Lung (tissue), 11 donors: ENCODE measurements at regions not wholly inside any gene's neighbourhood (a gene's known extent, or its start where the extent isn't known, plus 50 kb on each side); places are given as distances from the start of the nearest gene placed in this dataset.
A peak's percentile ranks its signal among the peaks of the same experiment; 100 is the strongest.

Source experiments
- ATAC-seq: fragments of 200-7000 bp; cut with Tn5 transposase; one replicate; pipeline ENCODE4 v1.9.1; 2020; ENCODE audit warnings: moderate number of reproducible peaks; ENCODE audit not compliant: insufficient read depth, low FRiP score
- DNase-seq, 3 donors: peaks; one replicate each; pipeline ENCODE4 v3.0.0-alpha.2; 2013 to 2017
- H3K27ac ChIP-seq, 2 donors: one replicate each; pipeline ENCODE4 v1.5.1; 2013; ENCODE audit warnings: mild to moderate bottlenecking in 2 of 2, moderate library complexity in 2 of 2, control low read depth in 1 of 2, inconsistent platforms in 1 of 2, low read depth in 1 of 2, low read length in 1 of 2
- H3K27me3 ChIP-seq, 3 donors: one replicate each; pipeline ENCODE4 v1.5.1; 2013; ENCODE audit warnings: low read length in 2 of 3; ENCODE audit not compliant: control insufficient read depth in 3 of 3, insufficient read depth in 3 of 3
- H3K36me3 ChIP-seq, 4 donors: one replicate each; pipeline ENCODE4 v1.5.1; 2013; ENCODE audit warnings: low read length in 4 of 4, mild to moderate bottlenecking in 1 of 4, moderate library complexity in 1 of 4; ENCODE audit not compliant: control insufficient read depth in 4 of 4, insufficient read depth in 4 of 4
- H3K4me1 ChIP-seq, 5 donors: one replicate each; pipeline ENCODE4 v1.5.1; 2013; ENCODE audit warnings: low read length in 5 of 5, mild to moderate bottlenecking in 2 of 5, moderate library complexity in 1 of 5; ENCODE audit not compliant: control insufficient read depth in 5 of 5, insufficient read depth in 5 of 5
- H3K4me3 ChIP-seq: one replicate; pipeline ENCODE4 v1.5.1; 2013; ENCODE audit warnings: mild to moderate bottlenecking, control low read depth, moderate library complexity
- H3K9ac ChIP-seq, 2 donors: one replicate each; pipeline ENCODE4 v1.5.1; 2013; ENCODE audit warnings: low read length in 2 of 2, control low read depth in 1 of 2; ENCODE audit not compliant: insufficient read depth in 1 of 2
- H3K9me3 ChIP-seq, 4 donors: one replicate each; pipeline ENCODE4 v1.5.1; 2013; ENCODE audit warnings: low read length in 3 of 4, mild to moderate bottlenecking in 1 of 4, moderate library complexity in 1 of 4; ENCODE audit not compliant: control insufficient read depth in 4 of 4, insufficient read depth in 3 of 4
- WGBS, 2 donors: extraction: QIAGEN DNeasy Blood & Tissue Kit; methylation state at CpG; one replicate each; pipeline ENCODE4 v1.1.7; 2013; 5-methylcytosine and 5-hydroxymethylcytosine counted together
- TF ChIP-seq, protein P1 (sequence below): IDR thresholded peaks from 2 replicates; pipeline ENCODE4 v1.5.1; 2012; ENCODE audit warnings: mild to moderate bottlenecking; ENCODE audit errors: control extremely low read depth, extremely low read depth
- donor health status: control.
- donor health status: control.
- donor health status: Bipolar disorder and iron deficiency.
- donor health status: healthy.
- donor health status: DM: yes; HTN: yes; CAD: no.

- ATAC-seq (no peak), DNase-seq (peak in 1 of 3 donors; percentile 13)
- no peak overlapping the region for H3K9ac ChIP-seq
- H3K9me3 ChIP-seq = no peaks in the 10 kb centered on the region
- no peaks in the 10 kb centered on the region for H3K36me3 ChIP-seq
- H3K4me3 ChIP-seq = no peak overlapping the region
- peak overlapping the region in 1 of 2 donors; percentile 58 for H3K27ac ChIP-seq
- no peaks in the 10 kb centered on the region for H3K27me3 ChIP-seq
- 65 to 77% methylated on average over 10 of the region's 10 CpGs for WGBS, 2 donors
- H3K4me1 ChIP-seq = peaks cover 0 to 8% (median 3%) of the 10 kb centered on the region in 5 donors
- TF ChIP-seq, protein P1, sequence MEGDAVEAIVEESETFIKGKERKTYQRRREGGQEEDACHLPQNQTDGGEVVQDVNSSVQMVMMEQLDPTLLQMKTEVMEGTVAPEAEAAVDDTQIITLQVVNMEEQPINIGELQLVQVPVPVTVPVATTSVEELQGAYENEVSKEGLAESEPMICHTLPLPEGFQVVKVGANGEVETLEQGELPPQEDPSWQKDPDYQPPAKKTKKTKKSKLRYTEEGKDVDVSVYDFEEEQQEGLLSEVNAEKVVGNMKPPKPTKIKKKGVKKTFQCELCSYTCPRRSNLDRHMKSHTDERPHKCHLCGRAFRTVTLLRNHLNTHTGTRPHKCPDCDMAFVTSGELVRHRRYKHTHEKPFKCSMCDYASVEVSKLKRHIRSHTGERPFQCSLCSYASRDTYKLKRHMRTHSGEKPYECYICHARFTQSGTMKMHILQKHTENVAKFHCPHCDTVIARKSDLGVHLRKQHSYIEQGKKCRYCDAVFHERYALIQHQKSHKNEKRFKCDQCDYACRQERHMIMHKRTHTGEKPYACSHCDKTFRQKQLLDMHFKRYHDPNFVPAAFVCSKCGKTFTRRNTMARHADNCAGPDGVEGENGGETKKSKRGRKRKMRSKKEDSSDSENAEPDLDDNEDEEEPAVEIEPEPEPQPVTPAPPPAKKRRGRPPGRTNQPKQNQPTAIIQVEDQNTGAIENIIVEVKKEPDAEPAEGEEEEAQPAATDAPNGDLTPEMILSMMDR = no peak
These were observed 553.6 kb downstream of the NUF2 start for GRCh38 chr1:163875200-163875926.

DNA sequence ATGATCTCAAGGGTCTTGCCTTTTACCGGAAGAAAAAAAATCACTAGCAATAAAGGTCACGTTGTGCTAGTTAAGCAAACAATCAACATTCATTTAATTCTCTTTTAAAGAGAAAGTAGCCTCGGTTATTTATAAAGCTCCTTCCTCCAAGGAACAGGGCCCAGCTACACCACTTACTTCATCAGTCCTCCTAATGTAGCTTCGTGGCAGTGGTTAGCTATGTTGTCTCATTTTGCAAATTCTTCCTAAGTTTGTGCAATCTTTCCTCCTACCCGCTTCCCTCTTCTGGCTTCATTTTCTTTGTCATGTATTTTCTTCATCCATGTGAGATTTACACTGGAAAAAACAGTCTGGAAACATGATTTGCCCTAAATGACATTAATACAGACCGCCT lies 554.2 kb downstream of the NUF2 start:
- Histone ChIP-seq H3K36me3 (no peaks in the 10 kb centered on the region), H3K9me3 (no peaks in the 10 kb centered on the region), H3K9ac (no peak overlapping the region), H3K4me3 (no peak overlapping the region), H3K4me1 (peaks cover 0 to 8% (median 3%) of the 10 kb centered on the region in 5 donors), H3K27ac (peak overlapping the region in 1 of 2 donors; percentile 58), H3K27me3 (no peaks in the 10 kb centered on the region)
- DNase-seq = peak in 2 of 3 donors; percentile 10 to 37
- TF ChIP-seq, protein P1 = no peak
- WGBS, 2 donors = 45 to 60% methylated on average over 6 of the region's 6 CpGs
- ATAC-seq = peak; percentile 41

DNA sequence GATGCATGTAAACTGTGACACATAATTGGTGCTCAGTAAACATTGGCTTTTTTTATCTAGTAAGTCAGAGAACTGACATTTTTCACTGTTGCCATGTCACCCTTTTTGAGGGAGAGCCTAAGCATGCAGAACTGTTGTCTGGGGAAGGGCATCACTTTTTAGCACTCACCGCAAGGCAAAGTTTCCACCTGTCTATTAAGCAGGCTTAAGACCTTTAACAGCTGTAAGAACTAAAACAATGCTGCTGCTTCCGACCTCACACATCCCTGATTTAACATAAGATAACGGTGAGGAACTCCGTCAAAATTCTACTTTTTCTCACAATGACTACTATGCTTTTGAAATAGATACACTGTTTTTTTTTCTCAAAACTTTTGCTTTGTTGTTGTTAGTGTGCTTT lies 554.8 kb downstream of the NUF2 start:
- Histone ChIP-seq H3K27me3 (no peaks in the 10 kb centered on the region), H3K9ac (no peak overlapping the region), H3K4me1 (peaks cover 0 to 8% (median 3%) of the 10 kb centered on the region in 5 donors), H3K27ac (peak overlapping the region in 1 of 2 donors; percentile 58), H3K4me3 (no peak overlapping the region), H3K36me3 (no peaks in the 10 kb centered on the region), H3K9me3 (no peaks in the 10 kb centered on the region)
- 69 to 80% methylated on average over 4 of the region's 4 CpGs for WGBS, 2 donors
- TF ChIP-seq, protein P1 = no peak
- DNase-seq = no peak
- ATAC-seq = no peak

GRCh38 chr1:163877016-163877415 lies 555.3 kb downstream of the NUF2 start:
- TF ChIP-seq, protein P1 = no peak
- Histone ChIP-seq H3K27me3 (no peaks in the 10 kb centered on the region), H3K27ac (no peak overlapping the region), H3K4me1 (peaks cover 0 to 8% (median 3%) of the 10 kb centered on the region in 5 donors), H3K4me3 (no peak overlapping the region), H3K9me3 (no peaks in the 10 kb centered on the region), H3K9ac (no peak overlapping the region), H3K36me3 (no peaks in the 10 kb centered on the region)
- ATAC-seq (no peak), DNase-seq (no peak)
